ENCODE measurements at regions not wholly inside any gene's neighbourhood (a gene's known extent, or its start where the extent isn't known, plus 50 kb on each side); places are given as distances from the start of the nearest gene placed in this dataset.

- TF ChIP-seq, protein P1, sequence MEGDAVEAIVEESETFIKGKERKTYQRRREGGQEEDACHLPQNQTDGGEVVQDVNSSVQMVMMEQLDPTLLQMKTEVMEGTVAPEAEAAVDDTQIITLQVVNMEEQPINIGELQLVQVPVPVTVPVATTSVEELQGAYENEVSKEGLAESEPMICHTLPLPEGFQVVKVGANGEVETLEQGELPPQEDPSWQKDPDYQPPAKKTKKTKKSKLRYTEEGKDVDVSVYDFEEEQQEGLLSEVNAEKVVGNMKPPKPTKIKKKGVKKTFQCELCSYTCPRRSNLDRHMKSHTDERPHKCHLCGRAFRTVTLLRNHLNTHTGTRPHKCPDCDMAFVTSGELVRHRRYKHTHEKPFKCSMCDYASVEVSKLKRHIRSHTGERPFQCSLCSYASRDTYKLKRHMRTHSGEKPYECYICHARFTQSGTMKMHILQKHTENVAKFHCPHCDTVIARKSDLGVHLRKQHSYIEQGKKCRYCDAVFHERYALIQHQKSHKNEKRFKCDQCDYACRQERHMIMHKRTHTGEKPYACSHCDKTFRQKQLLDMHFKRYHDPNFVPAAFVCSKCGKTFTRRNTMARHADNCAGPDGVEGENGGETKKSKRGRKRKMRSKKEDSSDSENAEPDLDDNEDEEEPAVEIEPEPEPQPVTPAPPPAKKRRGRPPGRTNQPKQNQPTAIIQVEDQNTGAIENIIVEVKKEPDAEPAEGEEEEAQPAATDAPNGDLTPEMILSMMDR (IDR thresholded peaks at IDR 0.05) = no peak
- TF ChIP-seq POLR2AphosphoS5 (IDR thresholded peaks at IDR 0.05) = no peak
Observed at GRCh38 chr5:114744406-114744805, 382.5 kb downstream of the KCNN2 start.
